ENCODE measurements at regions not wholly inside any gene's neighbourhood (a gene's known extent, or its start where the extent isn't known, plus 50 kb on each side); places are given as distances from the start of the nearest gene placed in this dataset.

GRCh38 chr5:18334949-18335348 is 700.7 kb downstream of the TAF11L14 start:
- WGBS, 5 donors: 57 to 61% (median 58%) methylated on average over 5 of the region's 5 CpGs
- H3K27me3 ChIP-seq: no peaks in the 10 kb centered on the region
- no peaks in the 10 kb centered on the region for H3K4me1 ChIP-seq
- no peaks in the 10 kb centered on the region for H3K36me3 ChIP-seq
- TF ChIP-seq POLR2A (IDR thresholded peaks at IDR 0.05) (no peak), POLR2AphosphoS5 (IDR thresholded peaks at IDR 0.05) (no peak), EP300 (IDR thresholded peaks at IDR 0.05) (no peak)
- H3K9me3 ChIP-seq: peaks cover 0 to 7% (median 0%) of the 10 kb centered on the region in 4 donors
- intact Hi-C loops (cut with DNase I; ENCODE audit: low total_unique reads): no loop called here
- H3K27ac ChIP-seq: no peak overlapping the region
- no peak for DNase-seq
- H3K4me3 ChIP-seq: no peak overlapping the region

DNA sequence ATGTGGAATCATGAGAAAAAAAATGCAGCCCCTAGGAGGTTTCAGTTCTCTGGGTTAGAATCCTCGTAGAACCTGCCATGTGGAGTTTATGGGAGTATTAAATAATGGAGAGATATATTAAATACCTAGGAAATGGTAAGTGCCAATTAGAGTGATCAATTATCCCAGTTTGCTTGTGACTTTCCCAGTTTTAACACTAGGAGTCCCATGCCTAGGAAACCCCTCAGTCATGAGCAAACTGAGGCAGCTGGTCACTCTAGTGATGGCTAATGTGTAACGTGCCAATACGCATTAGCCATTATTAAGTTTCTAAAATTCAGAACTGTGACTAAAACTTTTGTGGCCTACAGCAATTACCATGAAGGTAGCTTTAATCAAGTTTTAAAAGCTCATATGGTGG is 720.6 kb downstream of the TAF11L14 start:
- Histone ChIP-seq H3K27me3 (no peaks in the 10 kb centered on the region), H3K4me1 (no peaks in the 10 kb centered on the region), H3K4me3 (no peak overlapping the region), H3K36me3 (no peaks in the 10 kb centered on the region), H3K27ac (no peak overlapping the region), H3K9me3 (no peaks in the 10 kb centered on the region)
- TF ChIP-seq POLR2AphosphoS5 (IDR thresholded peaks at IDR 0.05): no peak
- no peak for TF ChIP-seq POLR2A (IDR thresholded peaks at IDR 0.05)
- TF ChIP-seq EP300 (IDR thresholded peaks at IDR 0.05): no peak
- TF ChIP-seq, protein P1, sequence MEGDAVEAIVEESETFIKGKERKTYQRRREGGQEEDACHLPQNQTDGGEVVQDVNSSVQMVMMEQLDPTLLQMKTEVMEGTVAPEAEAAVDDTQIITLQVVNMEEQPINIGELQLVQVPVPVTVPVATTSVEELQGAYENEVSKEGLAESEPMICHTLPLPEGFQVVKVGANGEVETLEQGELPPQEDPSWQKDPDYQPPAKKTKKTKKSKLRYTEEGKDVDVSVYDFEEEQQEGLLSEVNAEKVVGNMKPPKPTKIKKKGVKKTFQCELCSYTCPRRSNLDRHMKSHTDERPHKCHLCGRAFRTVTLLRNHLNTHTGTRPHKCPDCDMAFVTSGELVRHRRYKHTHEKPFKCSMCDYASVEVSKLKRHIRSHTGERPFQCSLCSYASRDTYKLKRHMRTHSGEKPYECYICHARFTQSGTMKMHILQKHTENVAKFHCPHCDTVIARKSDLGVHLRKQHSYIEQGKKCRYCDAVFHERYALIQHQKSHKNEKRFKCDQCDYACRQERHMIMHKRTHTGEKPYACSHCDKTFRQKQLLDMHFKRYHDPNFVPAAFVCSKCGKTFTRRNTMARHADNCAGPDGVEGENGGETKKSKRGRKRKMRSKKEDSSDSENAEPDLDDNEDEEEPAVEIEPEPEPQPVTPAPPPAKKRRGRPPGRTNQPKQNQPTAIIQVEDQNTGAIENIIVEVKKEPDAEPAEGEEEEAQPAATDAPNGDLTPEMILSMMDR (IDR thresholded peaks at IDR 0.05): no peak
- DNase-seq: no peak
- intact Hi-C loops (cut with DNase I; ENCODE audit: low total_unique reads): no loop called here
- WGBS, 5 donors: 75 to 85% (median 84%) methylated on average over 3 of the region's 3 CpGs

- WGBS, 5 donors: 79 to 92% (median 91%) methylated on average over 4 of the region's 4 CpGs
- no peak for DNase-seq
- no peaks in the 10 kb centered on the region for H3K9me3 ChIP-seq
- no peak overlapping the region for H3K27ac ChIP-seq
- no peak overlapping the region for H3K4me3 ChIP-seq
- TF ChIP-seq, protein P1 (IDR thresholded peaks at IDR 0.05): no peak
- TF ChIP-seq EP300 (IDR thresholded peaks at IDR 0.05) (no peak), POLR2A (IDR thresholded peaks at IDR 0.05) (no peak), POLR2AphosphoS5 (IDR thresholded peaks at IDR 0.05) (no peak)
- no peaks in the 10 kb centered on the region for H3K27me3 ChIP-seq
- H3K4me1 ChIP-seq: no peaks in the 10 kb centered on the region
- H3K36me3 ChIP-seq: no peaks in the 10 kb centered on the region
- intact Hi-C loops (cut with DNase I; ENCODE audit: low total_unique reads): no loop called here
Observed at GRCh38 chr5:18357486-18357885, 723.2 kb downstream of the TAF11L14 start.

DNA sequence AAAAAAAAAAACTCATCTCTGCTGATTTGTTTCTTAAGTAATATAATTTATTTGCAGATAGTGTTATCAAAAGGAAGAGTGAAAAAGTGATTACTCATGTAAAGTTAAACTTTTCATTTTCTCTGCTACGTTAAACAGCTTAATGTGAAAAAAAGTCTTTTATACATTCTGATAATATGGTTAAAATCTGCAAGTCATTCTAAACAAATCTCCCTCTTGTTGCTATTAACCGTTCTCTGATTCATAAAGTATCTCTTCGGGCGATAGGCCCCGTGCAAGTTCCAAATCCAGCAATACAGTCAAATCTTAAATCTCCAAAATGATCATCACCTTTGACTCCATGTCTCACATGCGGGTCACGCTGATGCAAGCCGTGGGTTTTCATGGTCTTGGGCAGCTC is 732.0 kb downstream of the TAF11L14 start:
- DNase-seq: no peak
- no peaks in the 10 kb centered on the region for H3K9me3 ChIP-seq
- 67 to 84% (median 80%) methylated on average over 8 of the region's 8 CpGs for WGBS, 5 donors
- H3K27me3 ChIP-seq: no peaks in the 10 kb centered on the region
- no peaks in the 10 kb centered on the region for H3K36me3 ChIP-seq
- intact Hi-C loops (cut with DNase I; ENCODE audit: low total_unique reads): no loop called here
- H3K4me1 ChIP-seq: no peaks in the 10 kb centered on the region
- no peak overlapping the region for H3K27ac ChIP-seq
- TF ChIP-seq EP300 (IDR thresholded peaks at IDR 0.05) (no peak), POLR2AphosphoS5 (IDR thresholded peaks at IDR 0.05) (no peak), POLR2A (IDR thresholded peaks at IDR 0.05) (no peak)
- TF ChIP-seq, protein P1 (IDR thresholded peaks at IDR 0.05): no peak
- no peak overlapping the region for H3K4me3 ChIP-seq

DNA sequence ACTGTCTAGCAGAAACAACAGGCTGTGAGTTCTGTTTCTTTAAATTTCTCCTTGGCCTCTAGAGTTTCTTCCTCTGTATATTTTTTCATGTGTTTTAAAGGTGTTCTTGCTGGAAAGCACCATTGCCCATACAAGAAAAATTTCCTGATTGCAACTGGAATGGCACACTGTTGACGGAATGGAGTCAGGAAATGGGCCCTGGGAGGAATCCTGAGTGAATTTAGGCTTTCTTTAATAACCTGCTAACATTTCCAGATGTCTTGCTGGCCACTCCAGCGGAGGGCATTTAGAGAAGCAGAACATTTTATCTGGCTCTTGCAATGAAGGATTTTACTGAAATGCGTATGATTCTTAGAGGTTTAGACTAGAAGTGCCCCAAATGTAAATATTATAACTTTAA is 736.3 kb downstream of the TAF11L14 start:
- H3K36me3 ChIP-seq: no peaks in the 10 kb centered on the region
- H3K27me3 ChIP-seq: no peaks in the 10 kb centered on the region
- no peaks in the 10 kb centered on the region for H3K4me1 ChIP-seq
- DNase-seq: no peak
- intact Hi-C loops (cut with DNase I; ENCODE audit: low total_unique reads): no loop called here
- H3K27ac ChIP-seq: no peak overlapping the region
- TF ChIP-seq, protein P1 (IDR thresholded peaks at IDR 0.05): no peak
- TF ChIP-seq POLR2AphosphoS5 (IDR thresholded peaks at IDR 0.05) (no peak), POLR2A (IDR thresholded peaks at IDR 0.05) (no peak), EP300 (IDR thresholded peaks at IDR 0.05) (no peak)
- H3K9me3 ChIP-seq: no peaks in the 10 kb centered on the region
- 33 to 61% (median 40%) methylated on average over 3 of the region's 3 CpGs for WGBS, 5 donors
- H3K4me3 ChIP-seq: no peak overlapping the region
